ENCODE measurements at regions not wholly inside any gene's neighbourhood (a gene's known extent, or its start where the extent isn't known, plus 50 kb on each side); places are given as distances from the start of the nearest gene placed in this dataset.

GRCh38 chr3:176663387-176663786 lies 533.9 kb downstream of the TBL1XR1 start:
- H3K9me3 Mint-ChIP-seq = no peaks in the 10 kb centered on the region
- no peaks in the 10 kb centered on the region for H3K36me3 Mint-ChIP-seq
- H3K4me3 Mint-ChIP-seq = no peak overlapping the region

GRCh38 chr3:176661432-176661964 lies 535.8 kb downstream of the TBL1XR1 start:
- H3K4me3 Mint-ChIP-seq = no peak overlapping the region
- no peak for ATAC-seq (replicated peaks)

More at GRCh38 chr3:176663387-176663786, 533.9 kb downstream of the TBL1XR1 start:
- ATAC-seq (replicated peaks) (no peak), DNase-seq (no peak)
- no peaks in the 10 kb centered on the region for H3K4me1 Mint-ChIP-seq
- no peaks in the 10 kb centered on the region for H3K27me3 Mint-ChIP-seq
- no peak overlapping the region for H3K27ac Mint-ChIP-seq

GRCh38 chr3:176655404-176656094 lies 541.7 kb downstream of the TBL1XR1 start:
- ATAC-seq (replicated peaks) (no peak), DNase-seq (no peak)
- no peaks in the 10 kb centered on the region for H3K4me1 Mint-ChIP-seq
- no peaks in the 10 kb centered on the region for H3K27me3 Mint-ChIP-seq
- no peak overlapping the region for H3K4me3 Mint-ChIP-seq
- no peaks in the 10 kb centered on the region for H3K9me3 Mint-ChIP-seq
- no peak overlapping the region for H3K27ac Mint-ChIP-seq
- no peaks in the 10 kb centered on the region for H3K36me3 Mint-ChIP-seq

More at GRCh38 chr3:176661432-176661964, 535.8 kb downstream of the TBL1XR1 start:
- no peaks in the 10 kb centered on the region for H3K9me3 Mint-ChIP-seq
- no peaks in the 10 kb centered on the region for H3K36me3 Mint-ChIP-seq
- no peaks in the 10 kb centered on the region for H3K4me1 Mint-ChIP-seq
- DNase-seq = no peak
- H3K27ac Mint-ChIP-seq = no peak overlapping the region
- no peaks in the 10 kb centered on the region for H3K27me3 Mint-ChIP-seq

GRCh38 chr3:176651622-176652021 lies 545.7 kb downstream of the TBL1XR1 start:
- no peaks in the 10 kb centered on the region for H3K27me3 Mint-ChIP-seq
- no peak overlapping the region for H3K27ac Mint-ChIP-seq
- H3K36me3 Mint-ChIP-seq = no peaks in the 10 kb centered on the region

GRCh38 chr3:176650478-176650877 lies 546.8 kb downstream of the TBL1XR1 start:
- Mint-ChIP-seq H3K4me1 (no peaks in the 10 kb centered on the region), H3K27me3 (no peaks in the 10 kb centered on the region), H3K36me3 (no peaks in the 10 kb centered on the region), H3K27ac (no peak overlapping the region), H3K9me3 (no peaks in the 10 kb centered on the region), H3K4me3 (no peak overlapping the region)
- ATAC-seq (replicated peaks) (no peak), DNase-seq (no peak)

More at GRCh38 chr3:176651622-176652021, 545.7 kb downstream of the TBL1XR1 start:
- DNase-seq (no peak), ATAC-seq (replicated peaks) (no peak)
- Mint-ChIP-seq H3K4me3 (no peak overlapping the region), H3K4me1 (no peaks in the 10 kb centered on the region), H3K9me3 (no peaks in the 10 kb centered on the region)

GRCh38 chr3:176647987-176648386 lies 549.3 kb downstream of the TBL1XR1 start:
- ATAC-seq (replicated peaks) = no peak
- Mint-ChIP-seq H3K4me3 (no peak overlapping the region), H3K36me3 (no peaks in the 10 kb centered on the region), H3K4me1 (no peaks in the 10 kb centered on the region), H3K9me3 (no peaks in the 10 kb centered on the region), H3K27me3 (no peaks in the 10 kb centered on the region), H3K27ac (no peak overlapping the region)
- DNase-seq = no peak

GRCh38 chr3:176633511-176633910 lies 563.8 kb downstream of the TBL1XR1 start:
- no peaks in the 10 kb centered on the region for H3K36me3 Mint-ChIP-seq
- no peak overlapping the region for H3K27ac Mint-ChIP-seq
- H3K4me1 Mint-ChIP-seq = no peaks in the 10 kb centered on the region
- DNase-seq = no peak
- H3K9me3 Mint-ChIP-seq = peaks cover 0 to 2% of the 10 kb centered on the region in 2 donors
- no peaks in the 10 kb centered on the region for H3K27me3 Mint-ChIP-seq
- ATAC-seq (replicated peaks) = no peak
- H3K4me3 Mint-ChIP-seq = no peak overlapping the region

GRCh38 chr3:176632925-176633324 lies 564.4 kb downstream of the TBL1XR1 start:
- no peak for ATAC-seq (replicated peaks)
- H3K27me3 Mint-ChIP-seq = no peaks in the 10 kb centered on the region
- no peak overlapping the region for H3K4me3 Mint-ChIP-seq
- DNase-seq = no peak
- H3K9me3 Mint-ChIP-seq = peaks cover 0 to 2% of the 10 kb centered on the region in 2 donors
- H3K27ac Mint-ChIP-seq = no peak overlapping the region
- no peaks in the 10 kb centered on the region for H3K4me1 Mint-ChIP-seq
- H3K36me3 Mint-ChIP-seq = no peaks in the 10 kb centered on the region

GRCh38 chr3:176631165-176631564 lies 566.1 kb downstream of the TBL1XR1 start:
- no peaks in the 10 kb centered on the region for H3K4me1 Mint-ChIP-seq
- no peak for ATAC-seq (replicated peaks)
- DNase-seq = no peak
- no peaks in the 10 kb centered on the region for H3K36me3 Mint-ChIP-seq
- no peak overlapping the region for H3K27ac Mint-ChIP-seq
- H3K27me3 Mint-ChIP-seq = no peaks in the 10 kb centered on the region
- H3K9me3 Mint-ChIP-seq = no peaks in the 10 kb centered on the region
- no peak overlapping the region for H3K4me3 Mint-ChIP-seq

GRCh38 chr3:176628101-176628639 lies 569.1 kb downstream of the TBL1XR1 start:
- no peaks in the 10 kb centered on the region for H3K9me3 Mint-ChIP-seq
- no peaks in the 10 kb centered on the region for H3K36me3 Mint-ChIP-seq
- H3K27ac Mint-ChIP-seq = no peak overlapping the region
- no peak for ATAC-seq (replicated peaks)
- H3K4me1 Mint-ChIP-seq = no peaks in the 10 kb centered on the region
- H3K27me3 Mint-ChIP-seq = no peaks in the 10 kb centered on the region
- H3K4me3 Mint-ChIP-seq = no peak overlapping the region
- no peak for DNase-seq

- H3K4me3 Mint-ChIP-seq = no peak overlapping the region
- H3K9me3 Mint-ChIP-seq = peaks cover 0 to 2% of the 10 kb centered on the region in 2 donors
- no peaks in the 10 kb centered on the region for H3K36me3 Mint-ChIP-seq
- ATAC-seq (replicated peaks) (no peak), DNase-seq (no peak)
- H3K27ac Mint-ChIP-seq = no peak overlapping the region
- no peaks in the 10 kb centered on the region for H3K27me3 Mint-ChIP-seq
- no peaks in the 10 kb centered on the region for H3K4me1 Mint-ChIP-seq
These were observed 573.7 kb downstream of the TBL1XR1 start for GRCh38 chr3:176623468-176624150.

GRCh38 chr3:176619833-176620232 lies 577.4 kb downstream of the TBL1XR1 start:
- ATAC-seq (replicated peaks) (no peak), DNase-seq (no peak)
- no peak overlapping the region for H3K4me3 Mint-ChIP-seq
- H3K4me1 Mint-ChIP-seq = no peaks in the 10 kb centered on the region
- H3K27me3 Mint-ChIP-seq = no peaks in the 10 kb centered on the region
- H3K27ac Mint-ChIP-seq = no peak overlapping the region
- H3K36me3 Mint-ChIP-seq = no peaks in the 10 kb centered on the region
- H3K9me3 Mint-ChIP-seq = peaks cover 2 to 4% of the 10 kb centered on the region in 2 donors

GRCh38 chr3:176615826-176616225 lies 581.5 kb downstream of the TBL1XR1 start:
- DNase-seq = no peak
- no peaks in the 10 kb centered on the region for H3K4me1 Mint-ChIP-seq

GRCh38 chr3:176611703-176612102 lies 585.6 kb downstream of the TBL1XR1 start:
- Mint-ChIP-seq H3K27me3 (no peaks in the 10 kb centered on the region), H3K27ac (no peak overlapping the region), H3K36me3 (no peaks in the 10 kb centered on the region), H3K4me3 (no peak overlapping the region), H3K9me3 (peaks cover 0 to 5% of the 10 kb centered on the region in 2 donors), H3K4me1 (no peaks in the 10 kb centered on the region)
- ATAC-seq (replicated peaks) (no peak), DNase-seq (no peak)

More at GRCh38 chr3:176615826-176616225, 581.5 kb downstream of the TBL1XR1 start:
- H3K4me3 Mint-ChIP-seq = no peak overlapping the region
- no peaks in the 10 kb centered on the region for H3K36me3 Mint-ChIP-seq
- H3K9me3 Mint-ChIP-seq = peaks cover 2 to 4% of the 10 kb centered on the region in 2 donors
- H3K27me3 Mint-ChIP-seq = no peaks in the 10 kb centered on the region
- ATAC-seq (replicated peaks) = no peak
- H3K27ac Mint-ChIP-seq = no peak overlapping the region

GRCh38 chr3:176609361-176609760 lies 587.9 kb downstream of the TBL1XR1 start:
- Mint-ChIP-seq H3K27me3 (no peaks in the 10 kb centered on the region), H3K27ac (no peak overlapping the region), H3K36me3 (no peaks in the 10 kb centered on the region), H3K4me1 (no peaks in the 10 kb centered on the region), H3K9me3 (peaks cover 0 to 5% of the 10 kb centered on the region in 2 donors), H3K4me3 (no peak overlapping the region)
- ATAC-seq (replicated peaks) (no peak), DNase-seq (no peak)

All from stimulated activated naive B cell treated with anti-CD40 and anti-IgM and Interleukin-4, amounts not matched to agents 10 μg/mL and 1 μg/mL and 100 μg/mL, for 72 hours (primary cell).